HepG2 (cell line): ENCODE measurements at regions not wholly inside any gene's neighbourhood (a gene's known extent, or its start where the extent isn't known, plus 50 kb on each side); places are given as distances from the start of the nearest gene placed in this dataset.

ENCODE experiments used
- GZF1 ChIP-seq: sonication (generic); formaldehyde crosslinking; IDR thresholded peaks from 2 replicates; pipeline ENCODE4 v1.5.1; 2020; ENCODE audit warnings: mild to moderate bottlenecking, missing genetic modification reagents
- HHEX ChIP-seq: IDR thresholded peaks from 2 replicates; pipeline ENCODE4 v1.6.1; 2016; ENCODE audit warnings: control low read depth
- NFKB2 ChIP-seq: sonication (generic); formaldehyde crosslinking; IDR thresholded peaks from 2 replicates; pipeline ENCODE4 v1.4.0; 2020; ENCODE audit warnings: missing genetic modification reagents, borderline replicate concordance
- RFX1 ChIP-seq: fragments of 450-650 bp; IDR thresholded peaks from 2 replicates; pipeline ENCODE4 v1.6.1; 2017
- SMARCE1 ChIP-seq: fragments of 450-650 bp; IDR thresholded peaks from 2 replicates; pipeline ENCODE4 v1.6.1; 2017; ENCODE audit warnings: borderline replicate concordance
- ZMYM4 ChIP-seq: sonication (generic); formaldehyde crosslinking; IDR thresholded peaks from 2 replicates; pipeline ENCODE4 v1.8.1; 2023; ENCODE audit warnings: mild to moderate bottlenecking, missing genetic modification reagents
- TF ChIP-seq, protein P1 (sequence below): sonication (generic); formaldehyde crosslinking; IDR thresholded peaks from 2 replicates; pipeline ENCODE4 v1.4.0; 2020; ENCODE audit warnings: missing genetic modification reagents, borderline replicate concordance
- TF ChIP-seq, protein P2 (sequence below): sonication (generic); formaldehyde crosslinking; IDR thresholded peaks from 2 replicates; pipeline ENCODE4 v1.4.0; 2020; ENCODE audit warnings: missing genetic modification reagents, borderline replicate concordance
- TF ChIP-seq, protein P3 (sequence below): sonication (generic); formaldehyde crosslinking; IDR thresholded peaks from 2 replicates; pipeline ENCODE4 v1.4.0; 2020; ENCODE audit warnings: mild to moderate bottlenecking, missing genetic modification reagents
- TF ChIP-seq, protein P4 (sequence below): sonication (generic); formaldehyde crosslinking; IDR thresholded peaks from 2 replicates; pipeline ENCODE4 v1.8.1; 2023; ENCODE audit warnings: mild to moderate bottlenecking, missing genetic modification reagents
- TF ChIP-seq, protein P5 (sequence below): IDR thresholded peaks from 2 replicates; pipeline ENCODE4 v1.6.1; 2018; ENCODE audit warnings: missing genetic modification reagents, mild to moderate bottlenecking, missing compliant biosample characterization

DNA sequence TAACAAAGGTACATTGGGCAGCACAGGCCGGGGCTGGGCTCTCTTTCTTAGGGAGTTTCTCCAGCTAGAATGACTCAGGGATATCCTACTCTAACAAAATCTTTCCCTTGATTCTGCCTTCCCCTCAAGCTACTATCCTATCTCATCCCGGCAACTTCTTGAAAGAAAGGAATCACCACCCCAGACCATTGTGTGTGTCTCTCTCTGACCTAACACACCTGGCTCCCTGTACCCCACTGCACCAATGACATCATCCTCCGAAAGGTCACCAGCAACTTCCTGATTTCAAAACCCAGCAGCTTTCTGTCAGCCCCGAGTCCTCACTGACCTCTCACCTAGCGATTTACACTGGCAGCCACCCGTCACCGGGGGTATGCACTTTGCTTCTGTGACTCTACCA is 72.1 kb upstream of the MAP4K4 start (continued):
- TF ChIP-seq, protein P1, sequence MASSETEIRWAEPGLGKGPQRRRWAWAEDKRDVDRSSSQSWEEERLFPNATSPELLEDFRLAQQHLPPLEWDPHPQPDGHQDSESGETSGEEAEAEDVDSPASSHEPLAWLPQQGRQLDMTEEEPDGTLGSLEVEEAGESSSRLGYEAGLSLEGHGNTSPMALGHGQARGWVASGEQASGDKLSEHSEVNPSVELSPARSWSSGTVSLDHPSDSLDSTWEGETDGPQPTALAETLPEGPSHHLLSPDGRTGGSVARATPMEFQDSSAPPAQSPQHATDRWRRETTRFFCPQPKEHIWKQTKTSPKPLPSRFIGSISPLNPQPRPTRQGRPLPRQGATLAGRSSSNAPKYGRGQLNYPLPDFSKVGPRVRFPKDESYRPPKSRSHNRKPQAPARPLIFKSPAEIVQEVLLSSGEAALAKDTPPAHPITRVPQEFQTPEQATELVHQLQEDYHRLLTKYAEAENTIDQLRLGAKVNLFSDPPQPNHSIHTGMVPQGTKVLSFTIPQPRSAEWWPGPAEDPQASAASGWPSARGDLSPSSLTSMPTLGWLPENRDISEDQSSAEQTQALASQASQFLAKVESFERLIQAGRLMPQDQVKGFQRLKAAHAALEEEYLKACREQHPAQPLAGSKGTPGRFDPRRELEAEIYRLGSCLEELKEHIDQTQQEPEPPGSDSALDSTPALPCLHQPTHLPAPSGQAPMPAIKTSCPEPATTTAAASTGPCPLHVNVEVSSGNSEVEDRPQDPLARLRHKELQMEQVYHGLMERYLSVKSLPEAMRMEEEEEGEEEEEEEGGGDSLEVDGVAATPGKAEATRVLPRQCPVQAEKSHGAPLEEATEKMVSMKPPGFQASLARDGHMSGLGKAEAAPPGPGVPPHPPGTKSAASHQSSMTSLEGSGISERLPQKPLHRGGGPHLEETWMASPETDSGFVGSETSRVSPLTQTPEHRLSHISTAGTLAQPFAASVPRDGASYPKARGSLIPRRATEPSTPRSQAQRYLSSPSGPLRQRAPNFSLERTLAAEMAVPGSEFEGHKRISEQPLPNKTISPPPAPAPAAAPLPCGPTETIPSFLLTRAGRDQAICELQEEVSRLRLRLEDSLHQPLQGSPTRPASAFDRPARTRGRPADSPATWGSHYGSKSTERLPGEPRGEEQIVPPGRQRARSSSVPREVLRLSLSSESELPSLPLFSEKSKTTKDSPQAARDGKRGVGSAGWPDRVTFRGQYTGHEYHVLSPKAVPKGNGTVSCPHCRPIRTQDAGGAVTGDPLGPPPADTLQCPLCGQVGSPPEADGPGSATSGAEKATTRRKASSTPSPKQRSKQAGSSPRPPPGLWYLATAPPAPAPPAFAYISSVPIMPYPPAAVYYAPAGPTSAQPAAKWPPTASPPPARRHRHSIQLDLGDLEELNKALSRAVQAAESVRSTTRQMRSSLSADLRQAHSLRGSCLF (CRISPR knock-in tag): no peak
- TF ChIP-seq NFKB2 (CRISPR knock-in tag) (no peak), HHEX (CRISPR knock-in tag) (no peak), ZMYM4 (peak; percentile 47; the same call in 1 of the 2 replicates), SMARCE1 (no peak), GZF1 (no peak), RFX1 (no peak)
- TF ChIP-seq, protein P2, sequence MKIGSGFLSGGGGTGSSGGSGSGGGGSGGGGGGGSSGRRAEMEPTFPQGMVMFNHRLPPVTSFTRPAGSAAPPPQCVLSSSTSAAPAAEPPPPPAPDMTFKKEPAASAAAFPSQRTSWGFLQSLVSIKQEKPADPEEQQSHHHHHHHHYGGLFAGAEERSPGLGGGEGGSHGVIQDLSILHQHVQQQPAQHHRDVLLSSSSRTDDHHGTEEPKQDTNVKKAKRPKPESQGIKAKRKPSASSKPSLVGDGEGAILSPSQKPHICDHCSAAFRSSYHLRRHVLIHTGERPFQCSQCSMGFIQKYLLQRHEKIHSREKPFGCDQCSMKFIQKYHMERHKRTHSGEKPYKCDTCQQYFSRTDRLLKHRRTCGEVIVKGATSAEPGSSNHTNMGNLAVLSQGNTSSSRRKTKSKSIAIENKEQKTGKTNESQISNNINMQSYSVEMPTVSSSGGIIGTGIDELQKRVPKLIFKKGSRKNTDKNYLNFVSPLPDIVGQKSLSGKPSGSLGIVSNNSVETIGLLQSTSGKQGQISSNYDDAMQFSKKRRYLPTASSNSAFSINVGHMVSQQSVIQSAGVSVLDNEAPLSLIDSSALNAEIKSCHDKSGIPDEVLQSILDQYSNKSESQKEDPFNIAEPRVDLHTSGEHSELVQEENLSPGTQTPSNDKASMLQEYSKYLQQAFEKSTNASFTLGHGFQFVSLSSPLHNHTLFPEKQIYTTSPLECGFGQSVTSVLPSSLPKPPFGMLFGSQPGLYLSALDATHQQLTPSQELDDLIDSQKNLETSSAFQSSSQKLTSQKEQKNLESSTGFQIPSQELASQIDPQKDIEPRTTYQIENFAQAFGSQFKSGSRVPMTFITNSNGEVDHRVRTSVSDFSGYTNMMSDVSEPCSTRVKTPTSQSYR (CRISPR knock-in tag): no peak
- TF ChIP-seq, protein P3, sequence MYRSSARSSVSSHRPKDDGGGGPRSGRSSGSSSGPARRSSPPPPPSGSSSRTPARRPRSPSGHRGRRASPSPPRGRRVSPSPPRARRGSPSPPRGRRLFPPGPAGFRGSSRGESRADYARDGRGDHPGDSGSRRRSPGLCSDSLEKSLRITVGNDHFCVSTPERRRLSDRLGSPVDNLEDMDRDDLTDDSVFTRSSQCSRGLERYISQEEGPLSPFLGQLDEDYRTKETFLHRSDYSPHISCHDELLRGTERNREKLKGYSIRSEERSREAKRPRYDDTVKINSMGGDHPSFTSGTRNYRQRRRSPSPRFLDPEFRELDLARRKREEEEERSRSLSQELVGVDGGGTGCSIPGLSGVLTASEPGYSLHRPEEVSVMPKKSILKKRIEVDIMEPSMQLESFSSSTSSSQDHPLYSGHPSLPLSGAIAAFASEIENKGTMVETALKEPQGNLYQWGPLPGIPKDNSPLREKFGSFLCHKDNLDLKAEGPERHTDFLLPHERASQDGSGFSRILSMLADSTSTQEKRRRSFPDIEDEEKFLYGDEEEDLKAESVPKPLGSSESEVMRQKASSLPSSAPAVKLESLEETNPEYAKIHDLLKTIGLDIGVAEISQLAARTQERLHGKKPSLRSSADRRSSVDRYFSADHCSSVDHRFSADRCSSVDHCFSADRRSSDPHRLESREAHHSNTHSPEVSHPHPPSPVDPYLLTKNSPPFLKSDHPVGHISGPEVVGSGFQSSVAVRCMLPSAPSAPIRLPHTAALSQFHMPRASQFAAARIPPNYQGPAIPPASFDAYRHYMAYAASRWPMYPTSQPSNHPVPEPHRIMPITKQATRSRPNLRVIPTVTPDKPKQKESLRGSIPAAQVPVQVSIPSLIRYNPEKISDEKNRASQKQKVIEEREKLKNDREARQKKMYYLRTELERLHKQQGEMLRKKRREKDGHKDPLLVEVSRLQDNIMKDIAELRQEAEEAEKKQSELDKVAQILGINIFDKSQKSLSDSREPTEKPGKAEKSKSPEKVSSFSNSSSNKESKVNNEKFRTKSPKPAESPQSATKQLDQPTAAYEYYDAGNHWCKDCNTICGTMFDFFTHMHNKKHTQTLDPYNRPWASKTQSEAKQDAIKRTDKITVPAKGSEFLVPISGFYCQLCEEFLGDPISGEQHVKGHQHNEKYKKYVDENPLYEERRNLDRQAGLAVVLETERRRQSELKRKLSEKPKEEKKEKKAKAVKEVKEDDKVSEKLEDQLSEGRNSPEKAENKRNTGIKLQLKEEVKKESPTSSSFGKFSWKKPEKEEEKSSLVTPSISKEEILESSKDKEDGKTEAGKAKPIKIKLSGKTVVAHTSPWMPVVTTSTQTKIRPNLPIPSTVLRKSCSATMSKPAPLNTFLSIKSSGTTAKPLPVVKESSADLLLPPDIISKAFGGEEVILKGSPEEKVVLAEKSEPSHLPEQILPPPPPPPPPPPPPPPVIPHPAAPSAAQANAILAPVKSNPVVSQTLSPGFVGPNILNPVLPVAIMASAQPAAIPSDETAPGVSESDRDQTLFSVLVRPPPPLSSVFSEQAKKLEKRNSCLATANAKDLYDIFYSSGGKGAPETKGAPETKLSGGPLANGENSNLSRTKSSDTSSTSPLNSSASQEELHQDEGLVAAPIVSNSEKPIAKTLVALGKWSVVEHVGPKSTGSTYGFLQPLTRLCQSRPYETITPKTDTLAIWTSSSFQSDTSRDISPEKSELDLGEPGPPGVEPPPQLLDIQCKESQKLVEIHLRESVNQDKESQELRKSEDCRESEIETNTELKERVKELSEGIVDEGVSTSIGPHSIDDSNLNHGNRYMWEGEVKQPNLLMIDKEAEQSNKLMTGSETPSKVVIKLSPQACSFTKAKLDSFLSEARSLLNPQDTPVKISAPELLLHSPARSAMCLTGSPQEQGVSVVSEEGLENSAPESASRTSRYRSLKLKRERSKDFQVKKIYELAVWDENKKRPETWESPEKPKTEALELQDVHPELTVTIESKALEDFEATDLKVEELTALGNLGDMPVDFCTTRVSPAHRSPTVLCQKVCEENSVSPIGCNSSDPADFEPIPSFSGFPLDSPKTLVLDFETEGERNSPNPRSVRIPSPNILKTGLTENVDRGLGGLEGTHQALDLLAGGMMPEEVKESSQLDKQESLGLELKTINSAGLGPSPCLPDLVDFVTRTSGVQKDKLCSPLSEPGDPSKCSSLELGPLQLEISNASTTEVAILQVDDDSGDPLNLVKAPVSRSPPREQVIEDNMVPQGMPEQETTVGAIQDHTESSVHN: no peak
- TF ChIP-seq, protein P4, sequence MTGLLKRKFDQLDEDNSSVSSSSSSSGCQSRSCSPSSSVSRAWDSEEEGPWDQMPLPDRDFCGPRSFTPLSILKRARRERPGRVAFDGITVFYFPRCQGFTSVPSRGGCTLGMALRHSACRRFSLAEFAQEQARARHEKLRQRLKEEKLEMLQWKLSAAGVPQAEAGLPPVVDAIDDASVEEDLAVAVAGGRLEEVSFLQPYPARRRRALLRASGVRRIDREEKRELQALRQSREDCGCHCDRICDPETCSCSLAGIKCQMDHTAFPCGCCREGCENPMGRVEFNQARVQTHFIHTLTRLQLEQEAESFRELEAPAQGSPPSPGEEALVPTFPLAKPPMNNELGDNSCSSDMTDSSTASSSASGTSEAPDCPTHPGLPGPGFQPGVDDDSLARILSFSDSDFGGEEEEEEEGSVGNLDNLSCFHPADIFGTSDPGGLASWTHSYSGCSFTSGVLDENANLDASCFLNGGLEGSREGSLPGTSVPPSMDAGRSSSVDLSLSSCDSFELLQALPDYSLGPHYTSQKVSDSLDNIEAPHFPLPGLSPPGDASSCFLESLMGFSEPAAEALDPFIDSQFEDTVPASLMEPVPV (CRISPR knock-in tag): no peak
- TF ChIP-seq, protein P5, sequence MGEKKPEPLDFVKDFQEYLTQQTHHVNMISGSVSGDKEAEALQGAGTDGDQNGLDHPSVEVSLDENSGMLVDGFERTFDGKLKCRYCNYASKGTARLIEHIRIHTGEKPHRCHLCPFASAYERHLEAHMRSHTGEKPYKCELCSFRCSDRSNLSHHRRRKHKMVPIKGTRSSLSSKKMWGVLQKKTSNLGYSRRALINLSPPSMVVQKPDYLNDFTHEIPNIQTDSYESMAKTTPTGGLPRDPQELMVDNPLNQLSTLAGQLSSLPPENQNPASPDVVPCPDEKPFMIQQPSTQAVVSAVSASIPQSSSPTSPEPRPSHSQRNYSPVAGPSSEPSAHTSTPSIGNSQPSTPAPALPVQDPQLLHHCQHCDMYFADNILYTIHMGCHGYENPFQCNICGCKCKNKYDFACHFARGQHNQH (CRISPR knock-in tag): 0 out of 2 replicates have a peak, but pooled peaks have one; percentile 37
